ENCODE measurements at regions not wholly inside any gene's neighbourhood (a gene's known extent, or its start where the extent isn't known, plus 50 kb on each side); places are given as distances from the start of the nearest gene placed in this dataset.

GRCh38 chr2:172329416-172329773, 98.0 kb upstream of the ITGA6 start:
- Histone ChIP-seq H3K9me3 (ENCODE audit: insufficient read depth, low read length) (no peaks in the 10 kb centered on the region), H3K36me3 (ENCODE audit: insufficient read depth, insufficient read length, low read length) (no peaks in the 10 kb centered on the region), H3K27me3 (ENCODE audit: insufficient read depth, insufficient read length) (no peaks in the 10 kb centered on the region), H3K4me3 (ENCODE audit: insufficient read length, low read depth) (no peak overlapping the region), H3K9ac (ENCODE audit: insufficient read length, low read depth) (no peak overlapping the region), H3K4me1 (ENCODE audit: insufficient read depth, insufficient read length) (no peaks in the 10 kb centered on the region)
- DNase-seq (ENCODE audit: low read depth, low spot score) = no peak
- TF ChIP-seq SUZ12 (IDR thresholded peaks at IDR 0.05; ENCODE audit: extremely low read depth, insufficient read depth, insufficient read length) = no peak
- no peak for TF ChIP-seq YY1 (IDR thresholded peaks at IDR 0.05; ENCODE audit: insufficient read depth, insufficient read length)
- TF ChIP-seq ZNF274 (IDR thresholded peaks at IDR 0.05; ENCODE audit: low read depth, low read length) = no peak

- Histone ChIP-seq H3K36me3 (ENCODE audit: insufficient read depth, insufficient read length, low read length) (no peaks in the 10 kb centered on the region), H3K9ac (ENCODE audit: insufficient read length, low read depth) (no peak overlapping the region), H3K9me3 (ENCODE audit: insufficient read depth, low read length) (no peaks in the 10 kb centered on the region), H3K27me3 (ENCODE audit: insufficient read depth, insufficient read length) (no peaks in the 10 kb centered on the region), H3K4me1 (ENCODE audit: insufficient read depth, insufficient read length) (peaks cover 3% of the 10 kb centered on the region), H3K4me3 (ENCODE audit: insufficient read length, low read depth) (no peak overlapping the region)
- DNase-seq (ENCODE audit: low read depth, low spot score) = no peak
- no peak for TF ChIP-seq ZNF274 (IDR thresholded peaks at IDR 0.05; ENCODE audit: low read depth, low read length)
- no peak for TF ChIP-seq SUZ12 (IDR thresholded peaks at IDR 0.05; ENCODE audit: extremely low read depth, insufficient read depth, insufficient read length)
- TF ChIP-seq YY1 (IDR thresholded peaks at IDR 0.05; ENCODE audit: insufficient read depth, insufficient read length) = no peak
Measured at GRCh38 chr2:172329774-172330671, 97.4 kb upstream of the ITGA6 start.

GRCh38 chr2:172332507-172332906, 94.9 kb upstream of the ITGA6 start:
- no peak for DNase-seq (ENCODE audit: low read depth, low spot score)
- Histone ChIP-seq H3K36me3 (ENCODE audit: insufficient read depth, insufficient read length, low read length) (no peaks in the 10 kb centered on the region), H3K9me3 (ENCODE audit: insufficient read depth, low read length) (no peaks in the 10 kb centered on the region), H3K9ac (ENCODE audit: insufficient read length, low read depth) (no peak overlapping the region), H3K4me3 (ENCODE audit: insufficient read length, low read depth) (no peak overlapping the region), H3K4me1 (ENCODE audit: insufficient read depth, insufficient read length) (peaks cover 3% of the 10 kb centered on the region), H3K27me3 (ENCODE audit: insufficient read depth, insufficient read length) (no peaks in the 10 kb centered on the region)
- TF ChIP-seq YY1 (IDR thresholded peaks at IDR 0.05; ENCODE audit: insufficient read depth, insufficient read length) (no peak), ZNF274 (IDR thresholded peaks at IDR 0.05; ENCODE audit: low read depth, low read length) (no peak), SUZ12 (IDR thresholded peaks at IDR 0.05; ENCODE audit: extremely low read depth, insufficient read depth, insufficient read length) (no peak)

GRCh38 chr2:172333235-172333977, 94.0 kb upstream of the ITGA6 start:
- Histone ChIP-seq H3K36me3 (ENCODE audit: insufficient read depth, insufficient read length, low read length) (no peaks in the 10 kb centered on the region), H3K9ac (ENCODE audit: insufficient read length, low read depth) (no peak overlapping the region), H3K4me1 (ENCODE audit: insufficient read depth, insufficient read length) (peaks cover 3% of the 10 kb centered on the region), H3K27me3 (ENCODE audit: insufficient read depth, insufficient read length) (no peaks in the 10 kb centered on the region), H3K4me3 (ENCODE audit: insufficient read length, low read depth) (no peak overlapping the region), H3K9me3 (ENCODE audit: insufficient read depth, low read length) (no peaks in the 10 kb centered on the region)
- no peak for TF ChIP-seq YY1 (IDR thresholded peaks at IDR 0.05; ENCODE audit: insufficient read depth, insufficient read length)
- no peak for TF ChIP-seq ZNF274 (IDR thresholded peaks at IDR 0.05; ENCODE audit: low read depth, low read length)
- no peak for TF ChIP-seq SUZ12 (IDR thresholded peaks at IDR 0.05; ENCODE audit: extremely low read depth, insufficient read depth, insufficient read length)
- DNase-seq (ENCODE audit: low read depth, low spot score) = no peak

GRCh38 chr2:172333978-172334330, 93.4 kb upstream of the ITGA6 start:
- Histone ChIP-seq H3K9me3 (ENCODE audit: insufficient read depth, low read length) (no peaks in the 10 kb centered on the region), H3K4me3 (ENCODE audit: insufficient read length, low read depth) (no peak overlapping the region), H3K4me1 (ENCODE audit: insufficient read depth, insufficient read length) (peaks cover 3% of the 10 kb centered on the region), H3K27me3 (ENCODE audit: insufficient read depth, insufficient read length) (no peaks in the 10 kb centered on the region), H3K9ac (ENCODE audit: insufficient read length, low read depth) (no peak overlapping the region), H3K36me3 (ENCODE audit: insufficient read depth, insufficient read length, low read length) (no peaks in the 10 kb centered on the region)
- TF ChIP-seq SUZ12 (IDR thresholded peaks at IDR 0.05; ENCODE audit: extremely low read depth, insufficient read depth, insufficient read length) (no peak), ZNF274 (IDR thresholded peaks at IDR 0.05; ENCODE audit: low read depth, low read length) (no peak), YY1 (IDR thresholded peaks at IDR 0.05; ENCODE audit: insufficient read depth, insufficient read length) (no peak)
- DNase-seq (ENCODE audit: low read depth, low spot score) = no peak

- H3K4me1 ChIP-seq (ENCODE audit: insufficient read depth, insufficient read length) = peaks cover 3% of the 10 kb centered on the region
- H3K36me3 ChIP-seq (ENCODE audit: insufficient read depth, insufficient read length, low read length) = no peaks in the 10 kb centered on the region
- TF ChIP-seq SUZ12 (IDR thresholded peaks at IDR 0.05; ENCODE audit: extremely low read depth, insufficient read depth, insufficient read length) (no peak), YY1 (IDR thresholded peaks at IDR 0.05; ENCODE audit: insufficient read depth, insufficient read length) (no peak), ZNF274 (IDR thresholded peaks at IDR 0.05; ENCODE audit: low read depth, low read length) (no peak)
- H3K9me3 ChIP-seq (ENCODE audit: insufficient read depth, low read length) = no peaks in the 10 kb centered on the region
- H3K4me3 ChIP-seq (ENCODE audit: insufficient read length, low read depth) = no peak overlapping the region
- no peak overlapping the region for H3K9ac ChIP-seq (ENCODE audit: insufficient read length, low read depth)
- no peak for DNase-seq (ENCODE audit: low read depth, low spot score)
- no peaks in the 10 kb centered on the region for H3K27me3 ChIP-seq (ENCODE audit: insufficient read depth, insufficient read length)
Measured at GRCh38 chr2:172334988-172335387, 92.4 kb upstream of the ITGA6 start.

- DNase-seq (ENCODE audit: low read depth, low spot score) = no peak
- Histone ChIP-seq H3K4me3 (ENCODE audit: insufficient read length, low read depth) (no peak overlapping the region), H3K27me3 (ENCODE audit: insufficient read depth, insufficient read length) (no peaks in the 10 kb centered on the region), H3K36me3 (ENCODE audit: insufficient read depth, insufficient read length, low read length) (no peaks in the 10 kb centered on the region), H3K4me1 (ENCODE audit: insufficient read depth, insufficient read length) (peaks cover 3% of the 10 kb centered on the region), H3K9ac (ENCODE audit: insufficient read length, low read depth) (no peak overlapping the region), H3K9me3 (ENCODE audit: insufficient read depth, low read length) (no peaks in the 10 kb centered on the region)
- TF ChIP-seq YY1 (IDR thresholded peaks at IDR 0.05; ENCODE audit: insufficient read depth, insufficient read length) (no peak), SUZ12 (IDR thresholded peaks at IDR 0.05; ENCODE audit: extremely low read depth, insufficient read depth, insufficient read length) (no peak), ZNF274 (IDR thresholded peaks at IDR 0.05; ENCODE audit: low read depth, low read length) (no peak)
Measured at GRCh38 chr2:172335736-172336135, 91.7 kb upstream of the ITGA6 start.

All from NT2/D1 (cell line).